ENCODE measurements at regions not wholly inside any gene's neighbourhood (a gene's known extent, or its start where the extent isn't known, plus 50 kb on each side); places are given as distances from the start of the nearest gene placed in this dataset.

DNA sequence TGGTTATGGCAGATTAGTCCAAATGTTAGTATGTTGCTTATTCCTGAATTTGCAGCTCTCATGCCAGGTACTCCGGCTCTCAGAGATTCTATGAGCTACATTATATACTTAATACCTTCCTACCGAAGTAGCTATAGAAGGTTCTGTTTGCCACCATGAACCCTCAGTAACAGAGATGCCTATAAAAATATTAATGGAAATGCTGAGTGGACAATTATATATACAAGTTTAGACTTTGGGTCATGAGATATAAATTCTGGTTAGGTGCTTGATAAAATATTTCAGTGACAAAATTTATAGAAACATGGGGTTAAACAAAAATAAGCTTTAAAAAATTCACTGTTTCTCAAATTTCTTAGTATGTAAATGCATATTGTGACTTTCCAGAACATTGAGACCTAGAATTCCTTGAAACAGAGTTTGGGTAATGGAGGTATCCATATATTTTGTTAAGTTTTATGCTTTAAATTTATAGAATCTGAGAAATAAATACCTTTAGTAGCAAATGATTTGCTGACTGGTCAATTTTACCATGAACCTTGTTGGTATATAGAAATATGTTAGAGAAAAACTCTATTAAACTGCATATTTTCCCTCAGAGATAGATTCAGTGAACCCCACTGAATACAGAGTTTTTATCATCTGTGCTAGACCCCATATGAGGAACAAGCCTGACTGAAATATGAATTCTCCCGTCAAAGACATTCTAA is 533.5 kb downstream of the SH2D4B start:
- H2BK5ac ChIP-seq (ENCODE audit: low read depth, low read length, poor library complexity), result no peak overlapping the region
- H3K18ac ChIP-seq (ENCODE audit: low read length), result no peak overlapping the region
- no peaks in the 10 kb centered on the region for H3K79me1 ChIP-seq (ENCODE audit: low read length)
- no peak overlapping the region for H4K91ac ChIP-seq (ENCODE audit: low read depth, low read length)
- no peak overlapping the region for H3K23ac ChIP-seq (ENCODE audit: low read length)
- no peak overlapping the region for H3K4me2 ChIP-seq (ENCODE audit: low read length)
- DNase-seq, result no peak
- WGBS (ENCODE audit: extremely low coverage, insufficient coverage, insufficient read length), result no CpG with 5 or more reads among the region's 3 CpGs
- no peak overlapping the region for H2BK12ac ChIP-seq (ENCODE audit: low read length)
- no peak overlapping the region for H2AK5ac ChIP-seq (ENCODE audit: low read length)
- H3K27ac ChIP-seq (ENCODE audit: low read depth, low read length), result no peak overlapping the region
- no peaks in the 10 kb centered on the region for H3K4me1 ChIP-seq (ENCODE audit: control insufficient read depth in 1 of 2, insufficient read depth in 2 of 2, low read length in 2 of 2)
- H3K27me3 ChIP-seq (ENCODE audit: insufficient read depth, low read length), result no peaks in the 10 kb centered on the region
- no peak overlapping the region for H3K4ac ChIP-seq (ENCODE audit: low read depth, low read length)
- H4K8ac ChIP-seq (ENCODE audit: low read depth, low read length), result no peak overlapping the region
- no peaks in the 10 kb centered on the region for H3K9me3 ChIP-seq (ENCODE audit: insufficient read depth, low read depth, low read length)
- no peak overlapping the region for H2AFZ ChIP-seq (ENCODE audit: insufficient read depth, low read length, poor library complexity)
- no peak overlapping the region for H3K9ac ChIP-seq (ENCODE audit: low read length)
- no peaks in the 10 kb centered on the region for H3K36me3 ChIP-seq (ENCODE audit: control insufficient read depth in 1 of 2, insufficient read depth in 2 of 2, low read length in 2 of 2)
- H3K14ac ChIP-seq (ENCODE audit: low read length), result no peak overlapping the region
- no peaks in the 10 kb centered on the region for H3K79me2 ChIP-seq (ENCODE audit: control insufficient read depth, insufficient read depth, low read length, poor library complexity)
- H2BK120ac ChIP-seq (ENCODE audit: insufficient read depth, low read length, poor library complexity), result no peak overlapping the region
- no peak overlapping the region for H3K4me3 ChIP-seq (ENCODE audit: low read depth, low read length)
- H4K12ac ChIP-seq (ENCODE audit: low read depth, low read length), result no peak overlapping the region

DNA sequence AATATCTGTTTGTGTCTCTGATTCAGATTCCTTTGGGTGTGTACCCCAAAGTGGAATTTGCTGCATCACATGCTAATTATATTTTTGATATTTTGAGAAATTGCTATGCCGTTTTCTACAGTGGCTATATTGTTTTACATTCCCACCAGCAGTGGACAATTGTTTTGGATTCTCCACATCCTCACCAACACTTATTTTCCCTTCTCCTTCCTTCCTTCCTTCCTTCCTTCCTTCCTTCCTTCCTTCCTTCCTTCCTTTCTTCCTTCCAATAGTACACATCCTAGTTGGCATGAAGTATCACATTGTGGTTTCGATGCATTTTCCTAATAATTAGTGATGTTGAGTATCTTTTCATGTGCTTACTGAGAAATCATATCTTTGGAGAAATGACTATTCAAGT is 535.5 kb downstream of the SH2D4B start:
- Histone ChIP-seq H3K4ac (ENCODE audit: low read depth, low read length) (no peak overlapping the region), H4K12ac (ENCODE audit: low read depth, low read length) (no peak overlapping the region), H3K79me2 (ENCODE audit: control insufficient read depth, insufficient read depth, low read length, poor library complexity) (no peaks in the 10 kb centered on the region), H2AK5ac (ENCODE audit: low read length) (no peak overlapping the region), H3K9ac (ENCODE audit: low read length) (no peak overlapping the region), H2BK5ac (ENCODE audit: low read depth, low read length, poor library complexity) (no peak overlapping the region), H2AFZ (ENCODE audit: insufficient read depth, low read length, poor library complexity) (no peak overlapping the region), H3K23ac (ENCODE audit: low read length) (no peak overlapping the region), H3K18ac (ENCODE audit: low read length) (no peak overlapping the region), H3K4me1 (ENCODE audit: control insufficient read depth in 1 of 2, insufficient read depth in 2 of 2, low read length in 2 of 2) (no peaks in the 10 kb centered on the region), H3K36me3 (ENCODE audit: control insufficient read depth in 1 of 2, insufficient read depth in 2 of 2, low read length in 2 of 2) (no peaks in the 10 kb centered on the region), H3K14ac (ENCODE audit: low read length) (no peak overlapping the region), H3K27me3 (ENCODE audit: insufficient read depth, low read length) (no peaks in the 10 kb centered on the region), H3K4me3 (ENCODE audit: low read depth, low read length) (no peak overlapping the region), H3K9me3 (ENCODE audit: insufficient read depth, low read depth, low read length) (no peaks in the 10 kb centered on the region), H2BK120ac (ENCODE audit: insufficient read depth, low read length, poor library complexity) (no peak overlapping the region), H3K4me2 (ENCODE audit: low read length) (no peak overlapping the region), H4K8ac (ENCODE audit: low read depth, low read length) (no peak overlapping the region), H4K91ac (ENCODE audit: low read depth, low read length) (no peak overlapping the region), H3K79me1 (ENCODE audit: low read length) (no peaks in the 10 kb centered on the region), H2BK12ac (ENCODE audit: low read length) (no peak overlapping the region), H3K27ac (ENCODE audit: low read depth, low read length) (no peak overlapping the region)
- WGBS (ENCODE audit: extremely low coverage, insufficient coverage, insufficient read length), result no CpG with 5 or more reads among the region's 2 CpGs
- no peak for DNase-seq

DNA sequence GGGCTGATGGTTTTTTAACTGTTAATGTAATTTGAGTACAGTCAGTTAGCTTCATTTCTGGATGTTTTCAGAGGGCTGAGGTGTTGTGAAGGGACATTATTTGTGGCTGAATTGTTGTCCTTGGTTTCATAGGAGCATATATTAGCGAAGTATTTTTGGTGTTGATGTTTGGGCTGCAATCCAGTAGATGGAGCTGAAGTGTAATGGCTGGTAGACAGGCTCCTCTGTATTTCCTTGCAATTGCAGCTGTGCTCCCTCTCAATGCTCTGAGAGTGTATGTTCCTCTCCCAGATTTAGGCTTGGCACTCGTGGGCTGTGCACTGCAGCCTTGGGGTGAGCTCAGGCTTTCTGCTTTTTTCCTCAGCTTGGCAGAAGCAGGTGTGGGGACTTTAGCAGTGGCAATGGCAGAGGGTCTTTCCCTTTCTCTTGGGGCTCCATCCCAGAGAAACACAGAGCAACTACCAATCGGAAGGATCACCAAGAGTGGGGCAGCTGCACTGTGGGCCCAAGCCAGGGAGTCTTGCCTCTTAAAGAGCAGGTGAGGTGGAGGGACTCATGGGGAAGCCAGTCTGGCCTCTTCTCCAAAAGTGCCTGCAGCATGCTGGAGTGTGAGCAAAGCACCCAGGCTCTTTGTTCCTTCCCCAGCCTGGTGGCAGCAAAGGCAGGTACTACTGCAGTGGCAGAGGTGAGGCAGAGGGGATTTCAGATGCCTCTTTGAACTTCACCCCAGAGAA is 544.4 kb downstream of the SH2D4B start:
- Histone ChIP-seq H3K79me2 (ENCODE audit: control insufficient read depth, insufficient read depth, low read length, poor library complexity) (no peaks in the 10 kb centered on the region), H3K27me3 (ENCODE audit: insufficient read depth, low read length) (no peaks in the 10 kb centered on the region), H2BK12ac (ENCODE audit: low read length) (no peak overlapping the region), H3K4ac (ENCODE audit: low read depth, low read length) (no peak overlapping the region), H3K4me2 (ENCODE audit: low read length) (no peak overlapping the region), H3K18ac (ENCODE audit: low read length) (no peak overlapping the region), H2AFZ (ENCODE audit: insufficient read depth, low read length, poor library complexity) (no peak overlapping the region), H2BK5ac (ENCODE audit: low read depth, low read length, poor library complexity) (no peak overlapping the region), H3K14ac (ENCODE audit: low read length) (no peak overlapping the region), H3K4me1 (ENCODE audit: control insufficient read depth in 1 of 2, insufficient read depth in 2 of 2, low read length in 2 of 2) (no peaks in the 10 kb centered on the region), H3K27ac (ENCODE audit: low read depth, low read length) (no peak overlapping the region), H2BK120ac (ENCODE audit: insufficient read depth, low read length, poor library complexity) (no peak overlapping the region), H3K23ac (ENCODE audit: low read length) (no peak overlapping the region), H3K79me1 (ENCODE audit: low read length) (no peaks in the 10 kb centered on the region), H2AK5ac (ENCODE audit: low read length) (no peak overlapping the region), H3K4me3 (ENCODE audit: low read depth, low read length) (no peak overlapping the region), H4K12ac (ENCODE audit: low read depth, low read length) (no peak overlapping the region), H3K9ac (ENCODE audit: low read length) (no peak overlapping the region), H4K8ac (ENCODE audit: low read depth, low read length) (no peak overlapping the region), H4K91ac (ENCODE audit: low read depth, low read length) (no peak overlapping the region), H3K36me3 (ENCODE audit: control insufficient read depth in 1 of 2, insufficient read depth in 2 of 2, low read length in 2 of 2) (no peaks in the 10 kb centered on the region), H3K9me3 (ENCODE audit: insufficient read depth, low read depth, low read length) (no peaks in the 10 kb centered on the region)
- DNase-seq, result peak in 1 of 2 donors; percentile 18
- WGBS (ENCODE audit: extremely low coverage, insufficient coverage, insufficient read length), result no CpG with 5 or more reads among the region's 3 CpGs

DNA sequence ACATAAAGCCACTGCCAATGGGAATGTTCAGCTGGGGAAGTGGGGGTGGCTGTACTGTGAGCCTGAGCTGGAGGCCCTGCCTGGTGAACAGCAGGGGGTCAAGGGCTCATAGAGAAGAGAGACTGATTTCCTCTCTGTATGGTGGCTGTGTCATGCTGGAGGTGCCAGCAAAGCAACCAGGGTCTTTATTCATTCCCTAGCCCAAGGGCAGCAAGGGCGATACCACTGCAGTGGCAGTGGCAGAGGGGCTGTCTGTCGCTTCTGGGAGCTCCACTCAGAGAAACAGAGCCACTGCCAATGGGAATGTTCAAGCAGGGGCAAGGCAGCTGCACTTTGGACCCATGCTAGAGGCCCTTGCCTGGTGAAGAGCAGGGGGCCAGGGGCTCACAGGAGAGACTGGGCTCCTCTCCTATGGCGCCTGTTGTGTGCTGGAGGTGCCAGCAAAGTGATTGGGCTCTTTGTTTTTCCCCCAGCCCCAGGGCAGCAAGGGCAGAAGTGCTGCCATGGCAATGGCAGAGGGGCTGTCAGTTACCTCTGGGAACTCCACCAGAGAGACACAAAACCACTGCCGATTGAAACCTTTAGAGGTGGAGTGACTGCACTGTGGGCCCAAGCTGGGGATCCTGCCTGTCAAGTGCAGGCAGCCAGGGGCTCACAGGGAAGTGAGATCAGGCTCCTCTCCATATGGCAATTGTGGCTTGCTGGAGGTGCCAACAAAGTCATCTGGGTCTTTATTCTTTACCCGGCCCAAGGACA is 545.1 kb downstream of the SH2D4B start:
- Histone ChIP-seq H2AFZ (ENCODE audit: insufficient read depth, low read length, poor library complexity) (no peak overlapping the region), H2BK120ac (ENCODE audit: insufficient read depth, low read length, poor library complexity) (no peak overlapping the region), H2BK12ac (ENCODE audit: low read length) (no peak overlapping the region), H3K14ac (ENCODE audit: low read length) (no peak overlapping the region), H3K79me1 (ENCODE audit: low read length) (no peaks in the 10 kb centered on the region), H3K23ac (ENCODE audit: low read length) (no peak overlapping the region), H3K27me3 (ENCODE audit: insufficient read depth, low read length) (no peaks in the 10 kb centered on the region), H3K27ac (ENCODE audit: low read depth, low read length) (no peak overlapping the region), H3K36me3 (ENCODE audit: control insufficient read depth in 1 of 2, insufficient read depth in 2 of 2, low read length in 2 of 2) (no peaks in the 10 kb centered on the region), H3K79me2 (ENCODE audit: control insufficient read depth, insufficient read depth, low read length, poor library complexity) (no peaks in the 10 kb centered on the region), H2BK5ac (ENCODE audit: low read depth, low read length, poor library complexity) (no peak overlapping the region), H4K8ac (ENCODE audit: low read depth, low read length) (no peak overlapping the region), H3K18ac (ENCODE audit: low read length) (no peak overlapping the region), H3K4ac (ENCODE audit: low read depth, low read length) (no peak overlapping the region), H3K9me3 (ENCODE audit: insufficient read depth, low read depth, low read length) (no peaks in the 10 kb centered on the region), H3K4me2 (ENCODE audit: low read length) (no peak overlapping the region), H3K9ac (ENCODE audit: low read length) (no peak overlapping the region), H3K4me3 (ENCODE audit: low read depth, low read length) (no peak overlapping the region), H4K91ac (ENCODE audit: low read depth, low read length) (no peak overlapping the region), H4K12ac (ENCODE audit: low read depth, low read length) (no peak overlapping the region), H2AK5ac (ENCODE audit: low read length) (no peak overlapping the region), H3K4me1 (ENCODE audit: control insufficient read depth in 1 of 2, insufficient read depth in 2 of 2, low read length in 2 of 2) (no peaks in the 10 kb centered on the region)
- DNase-seq, result no peak
- no CpG with 5 or more reads among the region's 5 CpGs for WGBS (ENCODE audit: extremely low coverage, insufficient coverage, insufficient read length)

Measured in trophoblast cell (in vitro differentiated cells and primary cell).